Ascending aorta (tissue), 2 donors: ENCODE measurements at regions not wholly inside any gene's neighbourhood (a gene's known extent, or its start where the extent isn't known, plus 50 kb on each side); places are given as distances from the start of the nearest gene placed in this dataset.

ENCODE experiments used
- DNase-seq, 2 donors: peaks; one replicate each; pipeline ENCODE4 v3.0.0-alpha.2; 2019; ENCODE audit warnings: low spot score in 2 of 2
- H3K27ac ChIP-seq, 2 donors: fragments of 200-600 bp; sonication (generic); one replicate each; pipeline ENCODE4 v1.5.1; 2016 to 2017; ENCODE audit warnings: mild to moderate bottlenecking in 1 of 2
- H3K27me3 ChIP-seq: fragments of 200-600 bp; sonication (generic); one replicate; pipeline ENCODE4 v1.5.1; 2017
- H3K36me3 ChIP-seq, 2 donors: fragments of 200-600 bp; sonication (generic); one replicate each; pipeline ENCODE4 v1.5.1; 2016
- H3K4me1 ChIP-seq, 2 donors: fragments of 200-600 bp; sonication (generic); one replicate each; pipeline ENCODE4 v1.5.1; 2016 to 2017; ENCODE audit warnings: mild to moderate bottlenecking in 1 of 2
- H3K4me3 ChIP-seq, 2 donors: fragments of 200-600 bp; sonication (generic); one replicate each; pipeline ENCODE4 v1.5.1; 2016 to 2017; ENCODE audit warnings: mild to moderate bottlenecking in 1 of 2
- H3K9me3 ChIP-seq, 2 donors: fragments of 200-600 bp; sonication (generic); one replicate each; pipeline ENCODE4 v1.5.1; 2016
- CTCF ChIP-seq, 3 experiments: fragments of 200-600 bp in 2 of 3; fragments of 450-650 bp in 1 of 3; sonication (generic) in 2 of 3; IDR thresholded peaks; one replicate each; pipeline ENCODE4 v1.5.1; 2016 to 2019; ENCODE audit warnings: antibody characterized with exemption in 3 of 3, mild to moderate bottlenecking in 1 of 3, moderate library complexity in 1 of 3
- intact Hi-C: fragments of 100-400 bp; cut with DNase I; formaldehyde crosslinking; loops from one replicate; pipeline ENCODE4 v1.15.1; 2023

- Histone ChIP-seq H3K4me3 (no peak overlapping the region), H3K9me3 (peaks cover 0 to 9% of the 10 kb centered on the region in 2 donors), H3K27me3 (no peaks in the 10 kb centered on the region), H3K27ac (no peak overlapping the region), H3K4me1 (no peaks in the 10 kb centered on the region), H3K36me3 (no peaks in the 10 kb centered on the region)
- intact Hi-C loops: no loop called here
- no peak for TF ChIP-seq CTCF (IDR thresholded peaks at IDR 0.05)
- no peak for DNase-seq
Observed at GRCh38 chr11:28525636-28526405, 417.6 kb downstream of the METTL15 start.

- TF ChIP-seq CTCF (IDR thresholded peaks at IDR 0.05): no peak
- Histone ChIP-seq H3K4me3 (no peak overlapping the region), H3K4me1 (no peaks in the 10 kb centered on the region), H3K27ac (no peak overlapping the region), H3K36me3 (no peaks in the 10 kb centered on the region), H3K27me3 (no peaks in the 10 kb centered on the region), H3K9me3 (peaks cover 0 to 9% of the 10 kb centered on the region in 2 donors)
- DNase-seq: no peak
- intact Hi-C loops: no loop called here
Observed at GRCh38 chr11:28524098-28524497, 415.9 kb downstream of the METTL15 start.

GRCh38 chr11:28521075-28521474, 412.9 kb downstream of the METTL15 start:
- no peak for TF ChIP-seq CTCF (IDR thresholded peaks at IDR 0.05)
- no peaks in the 10 kb centered on the region for H3K27me3 ChIP-seq
- intact Hi-C loops: no loop called here
- no peak overlapping the region for H3K27ac ChIP-seq
- DNase-seq: no peak
- H3K9me3 ChIP-seq: peaks cover 0 to 5% of the 10 kb centered on the region in 2 donors
- H3K4me1 ChIP-seq: no peaks in the 10 kb centered on the region
- no peak overlapping the region for H3K4me3 ChIP-seq
- no peaks in the 10 kb centered on the region for H3K36me3 ChIP-seq

GRCh38 chr11:28520291-28520690, 412.1 kb downstream of the METTL15 start:
- TF ChIP-seq CTCF (IDR thresholded peaks at IDR 0.05): no peak
- no peaks in the 10 kb centered on the region for H3K4me1 ChIP-seq
- H3K9me3 ChIP-seq: no peaks in the 10 kb centered on the region
- intact Hi-C loops: no loop called here
- H3K27me3 ChIP-seq: no peaks in the 10 kb centered on the region
- DNase-seq: no peak
- no peak overlapping the region for H3K4me3 ChIP-seq
- H3K36me3 ChIP-seq: no peaks in the 10 kb centered on the region
- H3K27ac ChIP-seq: no peak overlapping the region

GRCh38 chr11:28518825-28519224, 410.6 kb downstream of the METTL15 start:
- Histone ChIP-seq H3K4me3 (no peak overlapping the region), H3K27ac (no peak overlapping the region), H3K27me3 (no peaks in the 10 kb centered on the region), H3K4me1 (no peaks in the 10 kb centered on the region), H3K9me3 (no peaks in the 10 kb centered on the region), H3K36me3 (no peaks in the 10 kb centered on the region)
- TF ChIP-seq CTCF (IDR thresholded peaks at IDR 0.05): no peak
- no peak for DNase-seq
- intact Hi-C loops: no loop called here
